ENCODE measurements at regions not wholly inside any gene's neighbourhood (a gene's known extent, or its start where the extent isn't known, plus 50 kb on each side); places are given as distances from the start of the nearest gene placed in this dataset.
"Not testable (repeated sequence)": the region's sequence is repeated elsewhere in the genome, so short reads cannot be mapped to it uniquely, and the experiment has no call there.

GRCh38 chr17:16878084-16878483 lies 93.8 kb downstream of the TNFRSF13B start:
- Histone ChIP-seq H3K27me3 (no peaks in the 10 kb centered on the region), H3K9me3 (no peaks in the 10 kb centered on the region), H3K27ac (no peak overlapping the region), H3K4me1 (no peaks in the 10 kb centered on the region), H3K36me3 (no peaks in the 10 kb centered on the region), H3K4me3 (no peak overlapping the region)
- TF ChIP-seq CTCF (IDR thresholded peaks at IDR 0.05): no peak
- TF ChIP-seq POLR2A (IDR thresholded peaks at IDR 0.05): no peak
- no peak for TF ChIP-seq POLR2AphosphoS5 (IDR thresholded peaks at IDR 0.05; ENCODE audit: insufficient read depth in 1 of 2, low read depth in 1 of 2)
- intact Hi-C loops (cut with DNase I): no loop called here
- peak in 1 of 2 donors; percentile 40 for DNase-seq (ENCODE audit: extremely low spot score in 2 of 2)

GRCh38 chr17:16877099-16877498 lies 94.8 kb downstream of the TNFRSF13B start:
- DNase-seq (ENCODE audit: extremely low spot score in 2 of 2): peak in 1 of 2 donors; percentile 14
- no peaks in the 10 kb centered on the region for H3K36me3 ChIP-seq
- no peaks in the 10 kb centered on the region for H3K27me3 ChIP-seq
- H3K4me1 ChIP-seq: no peaks in the 10 kb centered on the region
- H3K9me3 ChIP-seq: no peaks in the 10 kb centered on the region
- no peak for TF ChIP-seq POLR2AphosphoS5 (IDR thresholded peaks at IDR 0.05; ENCODE audit: insufficient read depth in 1 of 2, low read depth in 1 of 2)
- no peak for TF ChIP-seq POLR2A (IDR thresholded peaks at IDR 0.05)
- no peak for TF ChIP-seq CTCF (IDR thresholded peaks at IDR 0.05)
- intact Hi-C loops (cut with DNase I): no loop called here
- no peak overlapping the region for H3K27ac ChIP-seq
- H3K4me3 ChIP-seq: no peak overlapping the region

- intact Hi-C loops (cut with DNase I): no loop called here
- peak; percentile 3 to 16 for DNase-seq (ENCODE audit: extremely low spot score in 2 of 2)
- TF ChIP-seq CTCF (IDR thresholded peaks at IDR 0.05) (no peak), POLR2A (IDR thresholded peaks at IDR 0.05) (no peak), POLR2AphosphoS5 (IDR thresholded peaks at IDR 0.05; ENCODE audit: insufficient read depth in 1 of 2, low read depth in 1 of 2) (no peak)
Observed at GRCh38 chr17:16875662-16876061, 96.3 kb downstream of the TNFRSF13B start.

GRCh38 chr17:16874216-16874615 lies 97.7 kb downstream of the TNFRSF13B start:
- H3K27me3 ChIP-seq; H3K4me3 ChIP-seq; H3K36me3 ChIP-seq; H3K4me1 ChIP-seq; H3K27ac ChIP-seq; H3K9me3 ChIP-seq; intact Hi-C loops (cut with DNase I): not testable (repeated sequence)
- peak; percentile 47 to 61 for DNase-seq (ENCODE audit: extremely low spot score in 2 of 2)

More at GRCh38 chr17:16875662-16876061, 96.3 kb downstream of the TNFRSF13B start:
- Histone ChIP-seq H3K9me3 (no peaks in the 10 kb centered on the region), H3K4me1 (no peaks in the 10 kb centered on the region), H3K36me3 (no peaks in the 10 kb centered on the region), H3K27me3 (no peaks in the 10 kb centered on the region), H3K4me3 (no peak overlapping the region), H3K27ac (no peak overlapping the region)

GRCh38 chr17:16873174-16874035 lies 98.5 kb downstream of the TNFRSF13B start:
- Histone ChIP-seq H3K27me3 (no peaks in the 10 kb centered on the region), H3K36me3 (no peaks in the 10 kb centered on the region), H3K4me3 (no peak overlapping the region), H3K4me1 (no peaks in the 10 kb centered on the region), H3K27ac (no peak overlapping the region), H3K9me3 (no peaks in the 10 kb centered on the region)
- TF ChIP-seq CTCF (IDR thresholded peaks at IDR 0.05) (no peak), POLR2AphosphoS5 (IDR thresholded peaks at IDR 0.05; ENCODE audit: insufficient read depth in 1 of 2, low read depth in 1 of 2) (no peak), POLR2A (IDR thresholded peaks at IDR 0.05) (no peak)
- DNase-seq (ENCODE audit: extremely low spot score in 2 of 2): peak in 1 of 2 donors; percentile 93
- intact Hi-C loops (cut with DNase I): no loop called here
